ENCODE measurements at regions not wholly inside any gene's neighbourhood (a gene's known extent, or its start where the extent isn't known, plus 50 kb on each side); places are given as distances from the start of the nearest gene placed in this dataset.

DNA sequence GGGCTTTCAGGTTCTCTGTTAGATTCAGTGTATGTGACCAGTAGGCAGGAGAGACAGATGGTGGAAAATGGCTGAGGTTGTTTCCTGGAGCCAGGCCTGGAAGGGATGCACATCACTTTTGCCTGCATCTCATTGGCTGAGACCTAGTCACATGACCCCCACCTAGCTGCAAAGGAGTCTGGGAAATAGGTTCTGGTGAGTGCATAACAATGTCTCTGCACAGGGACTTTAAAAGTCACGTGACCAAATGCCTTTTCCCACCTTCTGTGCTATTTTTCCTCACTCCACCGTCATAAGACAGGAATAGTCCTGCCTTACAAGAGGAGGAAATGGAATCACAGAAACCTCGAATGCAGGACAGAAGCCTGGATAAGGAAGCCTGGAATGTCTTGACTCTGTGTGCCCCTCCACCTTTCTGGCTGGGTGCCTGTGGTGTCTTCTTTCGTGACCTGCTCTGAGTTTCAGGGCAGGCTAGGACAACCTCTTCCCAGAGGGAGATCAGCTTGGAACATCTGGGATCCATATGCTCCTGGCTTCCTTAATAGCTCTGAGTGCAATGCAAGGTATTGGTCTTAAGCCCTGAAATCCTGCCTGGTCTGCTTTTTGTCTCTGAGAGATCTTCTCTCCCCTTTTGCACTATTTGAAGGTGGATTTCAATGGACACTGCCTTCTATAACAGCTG is 139.9 kb upstream of the ZNF438 start:
- no peaks in the 10 kb centered on the region for H3K36me3 ChIP-seq (replicated peaks in 1 of 2)
- H3K27ac ChIP-seq = no peak overlapping the region
- 50 to 78% (median 77%) methylated on average over 4 of the region's 4 CpGs for WGBS, 4 donors
- no peak for DNase-seq
- H3K4me1 ChIP-seq (replicated peaks in 1 of 2) = no peaks in the 10 kb centered on the region
- no peaks in the 10 kb centered on the region for H3K9me3 ChIP-seq (replicated peaks in 1 of 3)
- intact Hi-C loops (cut with DNase I) = no loop called here
- no peak overlapping the region for H3K4me3 ChIP-seq
- H3K27me3 ChIP-seq = no peaks in the 10 kb centered on the region
- no peak for TF ChIP-seq POLR2A (IDR thresholded peaks at IDR 0.05)
- TF ChIP-seq, protein P1, sequence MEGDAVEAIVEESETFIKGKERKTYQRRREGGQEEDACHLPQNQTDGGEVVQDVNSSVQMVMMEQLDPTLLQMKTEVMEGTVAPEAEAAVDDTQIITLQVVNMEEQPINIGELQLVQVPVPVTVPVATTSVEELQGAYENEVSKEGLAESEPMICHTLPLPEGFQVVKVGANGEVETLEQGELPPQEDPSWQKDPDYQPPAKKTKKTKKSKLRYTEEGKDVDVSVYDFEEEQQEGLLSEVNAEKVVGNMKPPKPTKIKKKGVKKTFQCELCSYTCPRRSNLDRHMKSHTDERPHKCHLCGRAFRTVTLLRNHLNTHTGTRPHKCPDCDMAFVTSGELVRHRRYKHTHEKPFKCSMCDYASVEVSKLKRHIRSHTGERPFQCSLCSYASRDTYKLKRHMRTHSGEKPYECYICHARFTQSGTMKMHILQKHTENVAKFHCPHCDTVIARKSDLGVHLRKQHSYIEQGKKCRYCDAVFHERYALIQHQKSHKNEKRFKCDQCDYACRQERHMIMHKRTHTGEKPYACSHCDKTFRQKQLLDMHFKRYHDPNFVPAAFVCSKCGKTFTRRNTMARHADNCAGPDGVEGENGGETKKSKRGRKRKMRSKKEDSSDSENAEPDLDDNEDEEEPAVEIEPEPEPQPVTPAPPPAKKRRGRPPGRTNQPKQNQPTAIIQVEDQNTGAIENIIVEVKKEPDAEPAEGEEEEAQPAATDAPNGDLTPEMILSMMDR (IDR thresholded peaks at IDR 0.05) = no peak

GRCh38 chr10:31172925-31173324 is 141.3 kb upstream of the ZNF438 start:
- Histone ChIP-seq H3K27ac (no peak overlapping the region), H3K4me3 (no peak overlapping the region), H3K9me3 (replicated peaks in 1 of 3) (no peaks in the 10 kb centered on the region), H3K27me3 (no peaks in the 10 kb centered on the region), H3K4me1 (replicated peaks in 1 of 2) (no peaks in the 10 kb centered on the region), H3K36me3 (replicated peaks in 1 of 2) (no peaks in the 10 kb centered on the region)
- intact Hi-C loops (cut with DNase I) = no loop called here
- no peak for TF ChIP-seq POLR2A (IDR thresholded peaks at IDR 0.05)
- TF ChIP-seq, protein P1 (IDR thresholded peaks at IDR 0.05) = no peak
- WGBS, 4 donors = 58 to 100% (median 76%) methylated on average over 1 of the region's 1 CpG
- DNase-seq = no peak

- WGBS, 4 donors = 78 to 83% (median 82%) methylated on average over 5 of the region's 5 CpGs
- intact Hi-C loops (cut with DNase I) = no loop called here
Observed at GRCh38 chr10:31173752-31174151, 142.1 kb upstream of the ZNF438 start.

DNA sequence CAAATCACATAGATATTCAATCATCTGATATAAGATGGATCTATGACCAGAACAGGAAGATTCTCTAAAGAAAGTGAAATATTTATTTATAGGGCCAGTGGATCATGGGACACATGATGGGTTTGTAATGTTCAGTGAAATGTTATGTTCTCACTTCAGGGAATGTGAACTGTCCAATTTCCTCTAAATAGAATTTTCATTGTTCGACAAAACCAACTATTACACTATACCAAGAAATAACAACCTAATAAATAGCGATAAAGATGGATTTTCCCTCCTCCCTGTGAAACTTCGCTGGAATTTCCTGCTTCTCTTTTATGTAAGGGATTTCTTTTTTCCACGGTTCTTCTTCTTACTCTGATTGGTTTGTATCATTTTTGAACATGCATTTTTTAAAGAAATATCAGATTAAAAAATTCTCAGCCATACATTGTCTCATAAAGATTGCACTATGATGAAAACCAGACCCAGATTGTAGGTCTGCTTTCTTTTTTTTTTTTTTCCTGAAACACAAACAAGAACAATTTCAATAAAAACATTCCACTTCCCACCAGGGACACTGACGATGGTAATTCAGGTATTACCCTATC is 139.8 kb upstream of the ZEB1 start:
- no peak overlapping the region for H3K4me3 ChIP-seq
- TF ChIP-seq, protein P1 (IDR thresholded peaks at IDR 0.05) = no peak
- no peak for TF ChIP-seq POLR2A (IDR thresholded peaks at IDR 0.05)
- DNase-seq = no peak
- no peaks in the 10 kb centered on the region for H3K27me3 ChIP-seq
- intact Hi-C loops (cut with DNase I) = no loop called here
- H3K9me3 ChIP-seq (replicated peaks in 1 of 3) = no peaks in the 10 kb centered on the region
- H3K36me3 ChIP-seq (replicated peaks in 1 of 2) = no peaks in the 10 kb centered on the region
- no peak overlapping the region for H3K27ac ChIP-seq
- H3K4me1 ChIP-seq (replicated peaks in 1 of 2) = no peaks in the 10 kb centered on the region
- 63 to 68% (median 65%) methylated on average over 5 of the region's 5 CpGs for WGBS, 4 donors

More at GRCh38 chr10:31173752-31174151, 142.1 kb upstream of the ZNF438 start:
- no peak for DNase-seq
- Histone ChIP-seq H3K4me3 (no peak overlapping the region), H3K4me1 (replicated peaks in 1 of 2) (no peaks in the 10 kb centered on the region), H3K9me3 (replicated peaks in 1 of 3) (no peaks in the 10 kb centered on the region), H3K27ac (no peak overlapping the region), H3K36me3 (replicated peaks in 1 of 2) (no peaks in the 10 kb centered on the region), H3K27me3 (no peaks in the 10 kb centered on the region)
- TF ChIP-seq POLR2A (IDR thresholded peaks at IDR 0.05) = no peak
- TF ChIP-seq, protein P1 (IDR thresholded peaks at IDR 0.05) = no peak

Data from adrenal gland (tissue), 9 donors.